ENCODE measurements at regions not wholly inside any gene's neighbourhood (a gene's known extent, or its start where the extent isn't known, plus 50 kb on each side); places are given as distances from the start of the nearest gene placed in this dataset.

DNA sequence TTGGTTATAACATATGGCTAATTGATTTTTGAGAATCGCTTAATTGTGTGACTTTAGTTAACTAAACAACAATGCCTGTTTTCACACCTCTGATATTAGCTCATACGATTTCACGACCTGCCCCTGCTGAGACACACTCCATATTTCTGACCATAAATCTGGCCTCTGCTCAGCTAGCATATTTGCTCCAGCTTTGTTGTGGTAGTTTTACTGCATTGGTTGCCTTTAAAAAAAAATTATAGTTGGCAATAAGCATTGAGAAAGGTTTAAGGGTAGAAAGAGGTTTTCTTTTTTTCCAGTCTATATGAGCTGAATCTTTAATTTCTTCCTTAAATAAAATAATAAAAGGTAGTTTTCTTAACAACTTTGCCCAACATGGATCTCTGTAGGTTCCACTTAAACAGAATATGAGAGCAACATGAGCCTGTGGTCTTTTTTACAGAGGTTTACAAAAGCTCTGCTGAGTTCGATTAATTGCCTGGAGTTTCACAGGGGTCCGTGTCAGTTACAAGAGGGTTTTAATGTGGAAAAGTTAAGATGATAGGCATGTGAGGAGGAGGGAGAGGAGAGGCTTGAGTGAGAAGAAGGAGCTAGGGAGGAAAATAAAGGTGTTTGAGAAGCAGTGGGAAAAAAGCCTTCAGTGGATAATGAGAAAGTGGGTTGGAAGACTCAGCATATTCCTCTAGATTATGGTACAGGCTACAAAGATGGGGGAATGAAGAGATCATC lies 318.2 kb downstream of the CXCL12 start:
- Histone ChIP-seq H3K27me3 (ENCODE audit: control insufficient read depth, insufficient read depth, low read length) (no peaks in the 10 kb centered on the region), H3K9ac (ENCODE audit: low read depth, low read length) (no peak overlapping the region), H3K9me3 (ENCODE audit: control insufficient read depth, insufficient read depth, low read length) (no peaks in the 10 kb centered on the region), H3K4me3 (ENCODE audit: low read depth, low read length) (no peak overlapping the region), H3K36me3 (ENCODE audit: control insufficient read depth, insufficient read depth, low read length) (no peaks in the 10 kb centered on the region), H3K4me1 (ENCODE audit: control insufficient read depth, insufficient read depth, low read length) (no peaks in the 10 kb centered on the region)

DNA sequence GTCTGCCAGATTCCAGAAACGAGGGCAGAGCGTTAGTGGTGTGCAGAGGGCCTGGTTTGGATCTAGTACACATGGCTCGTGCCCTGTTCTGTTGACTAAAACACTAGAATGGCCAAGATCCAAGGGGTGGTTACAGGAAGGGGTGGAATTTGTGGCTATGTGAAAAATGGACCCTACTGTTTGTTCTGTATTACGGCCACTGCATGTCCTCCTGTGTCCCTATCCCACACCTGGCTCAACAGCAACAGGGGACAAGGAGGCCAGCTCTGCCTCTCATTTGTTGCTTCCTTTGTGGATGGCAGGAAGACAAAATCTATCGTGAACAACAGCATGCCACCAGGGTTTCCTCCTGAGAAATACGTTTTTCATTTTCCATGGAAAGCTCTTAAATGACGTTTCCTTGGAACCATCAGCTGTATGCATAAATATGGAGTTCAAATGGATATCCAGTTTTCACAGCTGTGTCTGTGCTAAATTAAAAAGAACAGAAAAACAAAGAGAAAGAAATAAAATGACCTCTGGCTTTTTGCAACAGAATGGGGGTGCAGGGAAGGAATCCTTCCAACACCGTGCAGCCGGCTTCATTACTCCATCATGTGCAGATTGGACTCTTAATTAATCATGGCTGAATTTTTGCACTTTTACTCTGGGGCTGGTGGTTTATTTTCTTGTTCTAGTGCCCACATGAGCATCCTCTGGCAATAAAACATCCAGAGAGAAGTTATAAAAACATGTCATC lies 318.9 kb downstream of the CXCL12 start:
- Histone ChIP-seq H3K9ac (ENCODE audit: low read depth, low read length) (no peak overlapping the region), H3K4me1 (ENCODE audit: control insufficient read depth, insufficient read depth, low read length) (no peaks in the 10 kb centered on the region), H3K4me3 (ENCODE audit: low read depth, low read length) (no peak overlapping the region), H3K9me3 (ENCODE audit: control insufficient read depth, insufficient read depth, low read length) (no peaks in the 10 kb centered on the region), H3K27me3 (ENCODE audit: control insufficient read depth, insufficient read depth, low read length) (no peaks in the 10 kb centered on the region), H3K36me3 (ENCODE audit: control insufficient read depth, insufficient read depth, low read length) (no peaks in the 10 kb centered on the region)

GRCh38 chr10:44064987-44065787 lies 319.7 kb downstream of the CXCL12 start:
- no peak overlapping the region for H3K9ac ChIP-seq (ENCODE audit: low read depth, low read length)
- H3K27me3 ChIP-seq (ENCODE audit: control insufficient read depth, insufficient read depth, low read length): no peaks in the 10 kb centered on the region
- H3K9me3 ChIP-seq (ENCODE audit: control insufficient read depth, insufficient read depth, low read length): no peaks in the 10 kb centered on the region
- H3K4me3 ChIP-seq (ENCODE audit: low read depth, low read length): no peak overlapping the region
- no peaks in the 10 kb centered on the region for H3K4me1 ChIP-seq (ENCODE audit: control insufficient read depth, insufficient read depth, low read length)
- no peaks in the 10 kb centered on the region for H3K36me3 ChIP-seq (ENCODE audit: control insufficient read depth, insufficient read depth, low read length)

GRCh38 chr10:44064317-44064716 lies 320.6 kb downstream of the CXCL12 start:
- H3K27me3 ChIP-seq (ENCODE audit: control insufficient read depth, insufficient read depth, low read length): no peaks in the 10 kb centered on the region
- no peaks in the 10 kb centered on the region for H3K4me1 ChIP-seq (ENCODE audit: control insufficient read depth, insufficient read depth, low read length)
- no peaks in the 10 kb centered on the region for H3K36me3 ChIP-seq (ENCODE audit: control insufficient read depth, insufficient read depth, low read length)
- H3K4me3 ChIP-seq (ENCODE audit: low read depth, low read length): no peak overlapping the region
- no peak overlapping the region for H3K9ac ChIP-seq (ENCODE audit: low read depth, low read length)
- no peaks in the 10 kb centered on the region for H3K9me3 ChIP-seq (ENCODE audit: control insufficient read depth, insufficient read depth, low read length)

DNA sequence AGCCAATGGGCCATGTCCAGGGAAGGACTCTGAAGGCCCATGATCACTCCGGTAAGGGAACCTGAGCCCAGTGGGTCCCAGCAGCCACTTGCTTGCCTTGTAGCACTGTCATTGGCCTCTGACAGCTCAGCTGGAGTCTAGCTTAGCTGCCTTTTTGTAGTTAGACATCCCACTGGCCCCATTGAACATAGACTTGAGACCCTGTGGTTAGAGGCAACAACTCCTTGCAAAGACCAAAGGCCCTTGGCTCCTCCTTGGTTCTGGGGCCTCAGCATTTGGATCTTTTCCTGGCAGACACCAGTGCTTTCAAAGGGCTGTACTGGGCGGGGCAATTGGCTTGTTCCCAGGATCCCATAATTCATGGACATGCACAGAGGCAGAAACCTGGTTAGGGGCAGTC lies 321.2 kb downstream of the CXCL12 start:
- no peaks in the 10 kb centered on the region for H3K27me3 ChIP-seq (ENCODE audit: control insufficient read depth, insufficient read depth, low read length)
- H3K9ac ChIP-seq (ENCODE audit: low read depth, low read length): no peak overlapping the region
- no peak overlapping the region for H3K4me3 ChIP-seq (ENCODE audit: low read depth, low read length)
- H3K4me1 ChIP-seq (ENCODE audit: control insufficient read depth, insufficient read depth, low read length): no peaks in the 10 kb centered on the region
- no peaks in the 10 kb centered on the region for H3K9me3 ChIP-seq (ENCODE audit: control insufficient read depth, insufficient read depth, low read length)
- no peaks in the 10 kb centered on the region for H3K36me3 ChIP-seq (ENCODE audit: control insufficient read depth, insufficient read depth, low read length)

GRCh38 chr10:44060719-44061118 lies 324.2 kb downstream of the CXCL12 start:
- no peaks in the 10 kb centered on the region for H3K9me3 ChIP-seq (ENCODE audit: control insufficient read depth, insufficient read depth, low read length)
- no peak overlapping the region for H3K4me3 ChIP-seq (ENCODE audit: low read depth, low read length)
- no peaks in the 10 kb centered on the region for H3K36me3 ChIP-seq (ENCODE audit: control insufficient read depth, insufficient read depth, low read length)
- H3K4me1 ChIP-seq (ENCODE audit: control insufficient read depth, insufficient read depth, low read length): no peaks in the 10 kb centered on the region
- no peak overlapping the region for H3K9ac ChIP-seq (ENCODE audit: low read depth, low read length)
- no peaks in the 10 kb centered on the region for H3K27me3 ChIP-seq (ENCODE audit: control insufficient read depth, insufficient read depth, low read length)

DNA sequence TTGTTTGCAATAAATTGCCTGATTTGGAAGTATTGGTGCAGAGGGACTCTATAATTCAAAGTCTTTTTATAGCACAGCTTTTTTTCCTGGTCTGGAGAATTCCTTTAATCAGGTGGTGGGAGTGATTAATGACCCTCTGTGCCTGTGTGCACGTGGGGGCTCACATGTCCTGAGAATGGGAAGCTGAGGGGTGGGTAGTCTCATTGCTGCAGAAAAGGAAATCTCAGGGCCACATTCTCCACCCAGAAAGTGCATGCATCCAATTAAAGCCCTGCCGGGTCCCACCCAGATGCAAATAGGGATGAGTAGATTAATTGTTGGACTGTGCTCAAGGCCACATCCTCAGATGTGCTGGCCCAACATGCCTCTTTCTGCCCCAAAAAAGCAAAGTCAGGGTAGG lies 324.7 kb downstream of the CXCL12 start:
- Histone ChIP-seq H3K27me3 (ENCODE audit: control insufficient read depth, insufficient read depth, low read length) (no peaks in the 10 kb centered on the region), H3K4me3 (ENCODE audit: low read depth, low read length) (no peak overlapping the region), H3K4me1 (ENCODE audit: control insufficient read depth, insufficient read depth, low read length) (no peaks in the 10 kb centered on the region), H3K36me3 (ENCODE audit: control insufficient read depth, insufficient read depth, low read length) (no peaks in the 10 kb centered on the region), H3K9ac (ENCODE audit: low read depth, low read length) (no peak overlapping the region), H3K9me3 (ENCODE audit: control insufficient read depth, insufficient read depth, low read length) (no peaks in the 10 kb centered on the region)

DNA sequence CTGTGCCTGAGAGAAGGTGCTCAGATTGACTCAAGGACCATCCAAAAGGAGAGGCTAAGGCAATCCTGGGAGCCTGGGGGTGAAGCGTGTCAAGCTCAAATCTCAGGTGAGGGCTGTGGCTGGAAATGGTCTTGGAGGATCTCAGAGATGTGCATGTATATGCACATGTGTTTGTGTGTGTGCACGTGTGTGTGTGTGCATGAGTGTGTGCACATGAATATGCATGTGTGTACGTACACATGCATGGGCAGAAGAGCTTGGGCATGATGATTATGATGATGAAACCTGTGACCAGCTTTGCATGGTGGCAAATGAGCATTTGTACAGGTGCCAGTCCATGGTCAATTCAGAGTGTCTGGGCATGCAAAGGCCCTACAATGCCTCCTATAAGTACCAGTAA lies 326.6 kb downstream of the CXCL12 start:
- no peaks in the 10 kb centered on the region for H3K4me1 ChIP-seq (ENCODE audit: control insufficient read depth, insufficient read depth, low read length)
- H3K27me3 ChIP-seq (ENCODE audit: control insufficient read depth, insufficient read depth, low read length): no peaks in the 10 kb centered on the region
- H3K4me3 ChIP-seq (ENCODE audit: low read depth, low read length): no peak overlapping the region
- no peak overlapping the region for H3K9ac ChIP-seq (ENCODE audit: low read depth, low read length)
- H3K9me3 ChIP-seq (ENCODE audit: control insufficient read depth, insufficient read depth, low read length): no peaks in the 10 kb centered on the region
- H3K36me3 ChIP-seq (ENCODE audit: control insufficient read depth, insufficient read depth, low read length): no peaks in the 10 kb centered on the region

DNA sequence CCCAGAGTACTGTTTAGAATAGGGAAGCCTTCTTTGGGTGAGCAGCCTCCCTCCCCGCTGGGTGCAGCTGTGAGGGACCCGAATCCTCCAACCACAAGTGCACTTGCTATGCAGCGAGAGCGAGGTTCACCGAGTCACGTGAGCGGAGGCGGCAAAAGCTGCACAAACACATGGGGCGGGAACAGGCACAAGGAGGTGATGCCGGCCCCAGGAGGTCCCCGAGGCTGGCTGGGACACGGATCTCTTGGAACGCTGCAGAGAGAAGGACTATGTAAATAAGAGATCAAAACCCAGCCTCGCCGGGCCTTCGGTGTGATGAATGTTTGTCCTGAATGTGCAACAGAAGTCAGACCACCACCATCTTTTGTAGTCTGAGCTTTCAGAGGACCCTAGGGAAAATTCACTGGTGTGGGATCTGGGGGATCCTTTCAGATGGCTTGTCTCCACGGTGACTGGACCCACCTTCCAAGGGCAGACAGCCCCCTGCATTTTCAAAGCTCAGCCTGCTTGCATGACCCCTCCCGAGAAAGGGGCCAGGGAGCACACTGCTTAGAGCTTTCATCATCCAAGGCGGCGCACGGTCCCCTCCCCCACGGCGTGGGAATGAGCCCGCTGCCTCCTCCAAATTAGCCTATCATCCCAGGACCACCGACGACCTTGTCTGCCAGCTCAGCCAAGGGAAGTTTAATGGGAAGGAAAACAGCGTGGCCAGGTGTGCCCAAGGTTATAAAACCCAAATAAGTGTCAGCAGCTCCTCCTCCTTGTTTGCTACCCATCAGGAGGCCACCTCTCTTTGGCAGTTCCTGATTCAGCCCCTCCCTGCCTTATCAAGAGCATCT lies 327.7 kb downstream of the CXCL12 start:
- Histone ChIP-seq H3K4me1 (ENCODE audit: control insufficient read depth, insufficient read depth, low read length) (no peaks in the 10 kb centered on the region), H3K27me3 (ENCODE audit: control insufficient read depth, insufficient read depth, low read length) (no peaks in the 10 kb centered on the region), H3K36me3 (ENCODE audit: control insufficient read depth, insufficient read depth, low read length) (no peaks in the 10 kb centered on the region), H3K9me3 (ENCODE audit: control insufficient read depth, insufficient read depth, low read length) (no peaks in the 10 kb centered on the region), H3K4me3 (ENCODE audit: low read depth, low read length) (no peak overlapping the region), H3K9ac (ENCODE audit: low read depth, low read length) (no peak overlapping the region)

GRCh38 chr10:44056206-44056605 lies 328.7 kb downstream of the CXCL12 start:
- no peaks in the 10 kb centered on the region for H3K4me1 ChIP-seq (ENCODE audit: control insufficient read depth, insufficient read depth, low read length)
- H3K4me3 ChIP-seq (ENCODE audit: low read depth, low read length): no peak overlapping the region
- no peaks in the 10 kb centered on the region for H3K36me3 ChIP-seq (ENCODE audit: control insufficient read depth, insufficient read depth, low read length)
- no peaks in the 10 kb centered on the region for H3K27me3 ChIP-seq (ENCODE audit: control insufficient read depth, insufficient read depth, low read length)
- H3K9ac ChIP-seq (ENCODE audit: low read depth, low read length): no peak overlapping the region
- no peaks in the 10 kb centered on the region for H3K9me3 ChIP-seq (ENCODE audit: control insufficient read depth, insufficient read depth, low read length)

- Histone ChIP-seq H3K9ac (ENCODE audit: low read depth, low read length) (no peak overlapping the region), H3K4me3 (ENCODE audit: low read depth, low read length) (no peak overlapping the region), H3K9me3 (ENCODE audit: control insufficient read depth, insufficient read depth, low read length) (no peaks in the 10 kb centered on the region), H3K27me3 (ENCODE audit: control insufficient read depth, insufficient read depth, low read length) (no peaks in the 10 kb centered on the region), H3K36me3 (ENCODE audit: control insufficient read depth, insufficient read depth, low read length) (no peaks in the 10 kb centered on the region), H3K4me1 (ENCODE audit: control insufficient read depth, insufficient read depth, low read length) (no peaks in the 10 kb centered on the region)
Observed at GRCh38 chr10:44054046-44054445, 330.9 kb downstream of the CXCL12 start.

Data from iPS-15b (cell line).